ENCODE measurements at regions not wholly inside any gene's neighbourhood (a gene's known extent, or its start where the extent isn't known, plus 50 kb on each side); places are given as distances from the start of the nearest gene placed in this dataset.
A peak's percentile ranks its signal among the peaks of the same experiment; 100 is the strongest.

DNA sequence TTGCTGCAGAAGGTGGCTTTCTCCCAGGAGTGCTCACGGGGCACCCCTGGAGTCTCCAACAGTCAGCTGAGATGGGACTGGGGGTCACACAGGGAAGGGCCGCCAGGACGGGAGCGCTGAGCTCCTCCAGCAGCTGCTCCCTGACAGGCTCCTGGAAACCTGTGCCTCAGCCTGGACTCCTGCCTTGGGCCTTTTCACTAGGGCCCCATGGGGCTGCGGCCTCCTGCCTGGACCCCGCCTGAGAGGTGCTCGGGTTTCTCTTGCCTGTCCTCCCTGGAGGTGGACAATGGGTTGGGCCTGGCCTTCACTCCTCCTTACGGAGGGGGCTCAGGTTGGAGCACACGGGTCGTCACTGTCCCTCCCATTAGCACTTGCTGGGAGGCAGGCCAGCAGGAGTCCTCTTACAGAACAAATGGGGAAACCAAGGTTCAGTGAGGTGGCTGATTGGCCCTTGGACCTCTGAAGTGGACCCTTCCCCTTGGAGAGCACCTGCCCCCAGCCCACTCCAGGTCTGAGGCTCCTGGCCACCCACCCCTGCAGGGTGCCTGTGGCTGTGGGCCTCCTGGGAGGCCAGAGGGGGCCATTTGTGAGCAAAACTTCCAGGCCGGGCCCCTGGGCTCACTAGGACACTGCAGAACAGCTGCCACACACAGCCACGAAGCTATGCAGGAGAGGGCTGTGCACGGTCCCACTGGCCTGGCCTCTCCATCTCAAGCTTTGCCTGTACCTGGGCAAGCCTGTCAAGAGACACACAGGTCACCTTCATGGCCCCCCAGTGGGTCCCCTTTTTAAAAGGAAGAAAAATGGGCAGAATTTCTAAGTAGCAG, 57.1 kb upstream of the ODC1 start:
- H3K27ac Mint-ChIP-seq: no peak overlapping the region
- ATAC-seq: peak; percentile 20; the same call in 1 of the 3 replicates
- Histone ChIP-seq H3K79me2 (replicated peaks; ENCODE audit: insufficient read depth) (no peaks in the 10 kb centered on the region), H3K4me2 (no peak overlapping the region), H3K36me3 (ENCODE audit: insufficient read depth) (no peaks in the 10 kb centered on the region), H3K9me2 (ENCODE audit: insufficient read depth) (no peaks in the 10 kb centered on the region), H3K27ac (ENCODE audit: low read depth) (no peak overlapping the region), H4K20me1 (replicated peaks; ENCODE audit: insufficient read depth) (no peaks in the 10 kb centered on the region), H2AFZ (no peak overlapping the region), H3K27me3 (ENCODE audit: insufficient read depth) (no peaks in the 10 kb centered on the region), H3K4me3 (no peak overlapping the region), H3K4me1 (ENCODE audit: insufficient read depth) (no peaks in the 10 kb centered on the region), H3F3A (replicated peaks; ENCODE audit: low read depth) (no peaks in the 10 kb centered on the region)
- H3K36me3 Mint-ChIP-seq (ENCODE audit: low read depth): no peaks in the 10 kb centered on the region
- no peaks in the 10 kb centered on the region for H3K9me3 Mint-ChIP-seq
- H3K4me3 Mint-ChIP-seq: no peak overlapping the region
- TF ChIP-seq, protein P1, sequence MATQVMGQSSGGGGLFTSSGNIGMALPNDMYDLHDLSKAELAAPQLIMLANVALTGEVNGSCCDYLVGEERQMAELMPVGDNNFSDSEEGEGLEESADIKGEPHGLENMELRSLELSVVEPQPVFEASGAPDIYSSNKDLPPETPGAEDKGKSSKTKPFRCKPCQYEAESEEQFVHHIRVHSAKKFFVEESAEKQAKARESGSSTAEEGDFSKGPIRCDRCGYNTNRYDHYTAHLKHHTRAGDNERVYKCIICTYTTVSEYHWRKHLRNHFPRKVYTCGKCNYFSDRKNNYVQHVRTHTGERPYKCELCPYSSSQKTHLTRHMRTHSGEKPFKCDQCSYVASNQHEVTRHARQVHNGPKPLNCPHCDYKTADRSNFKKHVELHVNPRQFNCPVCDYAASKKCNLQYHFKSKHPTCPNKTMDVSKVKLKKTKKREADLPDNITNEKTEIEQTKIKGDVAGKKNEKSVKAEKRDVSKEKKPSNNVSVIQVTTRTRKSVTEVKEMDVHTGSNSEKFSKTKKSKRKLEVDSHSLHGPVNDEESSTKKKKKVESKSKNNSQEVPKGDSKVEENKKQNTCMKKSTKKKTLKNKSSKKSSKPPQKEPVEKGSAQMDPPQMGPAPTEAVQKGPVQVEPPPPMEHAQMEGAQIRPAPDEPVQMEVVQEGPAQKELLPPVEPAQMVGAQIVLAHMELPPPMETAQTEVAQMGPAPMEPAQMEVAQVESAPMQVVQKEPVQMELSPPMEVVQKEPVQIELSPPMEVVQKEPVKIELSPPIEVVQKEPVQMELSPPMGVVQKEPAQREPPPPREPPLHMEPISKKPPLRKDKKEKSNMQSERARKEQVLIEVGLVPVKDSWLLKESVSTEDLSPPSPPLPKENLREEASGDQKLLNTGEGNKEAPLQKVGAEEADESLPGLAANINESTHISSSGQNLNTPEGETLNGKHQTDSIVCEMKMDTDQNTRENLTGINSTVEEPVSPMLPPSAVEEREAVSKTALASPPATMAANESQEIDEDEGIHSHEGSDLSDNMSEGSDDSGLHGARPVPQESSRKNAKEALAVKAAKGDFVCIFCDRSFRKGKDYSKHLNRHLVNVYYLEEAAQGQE (IDR thresholded peaks at IDR 0.05; ENCODE audit: unreplicated experiment): no peak
- TF ChIP-seq EZH2 (IDR thresholded peaks at IDR 0.05; ENCODE audit: low read depth, unreplicated experiment) (no peak), ZNF331 (CRISPR knock-in tag; IDR thresholded peaks at IDR 0.05; ENCODE audit: low read depth) (no peak), EZH2phosphoT487 (IDR thresholded peaks at IDR 0.05; ENCODE audit: unreplicated experiment) (no peak), NANOG (IDR thresholded peaks at IDR 0.05; ENCODE audit: borderline replicate concordance) (no peak), STAT1 (IDR thresholded peaks at IDR 0.05; ENCODE audit: unreplicated experiment) (no peak), POLR2AphosphoS5 (IDR thresholded peaks at IDR 0.05; ENCODE audit: low read depth) (no peak), CREB1 (CRISPR knock-in tag; IDR thresholded peaks at IDR 0.05; ENCODE audit: low read depth) (no peak), JUNB (IDR thresholded peaks at IDR 0.05; ENCODE audit: unreplicated experiment) (no peak)
- TF ChIP-seq, protein P2, sequence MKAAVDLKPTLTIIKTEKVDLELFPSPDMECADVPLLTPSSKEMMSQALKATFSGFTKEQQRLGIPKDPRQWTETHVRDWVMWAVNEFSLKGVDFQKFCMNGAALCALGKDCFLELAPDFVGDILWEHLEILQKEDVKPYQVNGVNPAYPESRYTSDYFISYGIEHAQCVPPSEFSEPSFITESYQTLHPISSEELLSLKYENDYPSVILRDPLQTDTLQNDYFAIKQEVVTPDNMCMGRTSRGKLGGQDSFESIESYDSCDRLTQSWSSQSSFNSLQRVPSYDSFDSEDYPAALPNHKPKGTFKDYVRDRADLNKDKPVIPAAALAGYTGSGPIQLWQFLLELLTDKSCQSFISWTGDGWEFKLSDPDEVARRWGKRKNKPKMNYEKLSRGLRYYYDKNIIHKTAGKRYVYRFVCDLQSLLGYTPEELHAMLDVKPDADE (IDR thresholded peaks at IDR 0.05): no peak
- TF ChIP-seq, protein P3, sequence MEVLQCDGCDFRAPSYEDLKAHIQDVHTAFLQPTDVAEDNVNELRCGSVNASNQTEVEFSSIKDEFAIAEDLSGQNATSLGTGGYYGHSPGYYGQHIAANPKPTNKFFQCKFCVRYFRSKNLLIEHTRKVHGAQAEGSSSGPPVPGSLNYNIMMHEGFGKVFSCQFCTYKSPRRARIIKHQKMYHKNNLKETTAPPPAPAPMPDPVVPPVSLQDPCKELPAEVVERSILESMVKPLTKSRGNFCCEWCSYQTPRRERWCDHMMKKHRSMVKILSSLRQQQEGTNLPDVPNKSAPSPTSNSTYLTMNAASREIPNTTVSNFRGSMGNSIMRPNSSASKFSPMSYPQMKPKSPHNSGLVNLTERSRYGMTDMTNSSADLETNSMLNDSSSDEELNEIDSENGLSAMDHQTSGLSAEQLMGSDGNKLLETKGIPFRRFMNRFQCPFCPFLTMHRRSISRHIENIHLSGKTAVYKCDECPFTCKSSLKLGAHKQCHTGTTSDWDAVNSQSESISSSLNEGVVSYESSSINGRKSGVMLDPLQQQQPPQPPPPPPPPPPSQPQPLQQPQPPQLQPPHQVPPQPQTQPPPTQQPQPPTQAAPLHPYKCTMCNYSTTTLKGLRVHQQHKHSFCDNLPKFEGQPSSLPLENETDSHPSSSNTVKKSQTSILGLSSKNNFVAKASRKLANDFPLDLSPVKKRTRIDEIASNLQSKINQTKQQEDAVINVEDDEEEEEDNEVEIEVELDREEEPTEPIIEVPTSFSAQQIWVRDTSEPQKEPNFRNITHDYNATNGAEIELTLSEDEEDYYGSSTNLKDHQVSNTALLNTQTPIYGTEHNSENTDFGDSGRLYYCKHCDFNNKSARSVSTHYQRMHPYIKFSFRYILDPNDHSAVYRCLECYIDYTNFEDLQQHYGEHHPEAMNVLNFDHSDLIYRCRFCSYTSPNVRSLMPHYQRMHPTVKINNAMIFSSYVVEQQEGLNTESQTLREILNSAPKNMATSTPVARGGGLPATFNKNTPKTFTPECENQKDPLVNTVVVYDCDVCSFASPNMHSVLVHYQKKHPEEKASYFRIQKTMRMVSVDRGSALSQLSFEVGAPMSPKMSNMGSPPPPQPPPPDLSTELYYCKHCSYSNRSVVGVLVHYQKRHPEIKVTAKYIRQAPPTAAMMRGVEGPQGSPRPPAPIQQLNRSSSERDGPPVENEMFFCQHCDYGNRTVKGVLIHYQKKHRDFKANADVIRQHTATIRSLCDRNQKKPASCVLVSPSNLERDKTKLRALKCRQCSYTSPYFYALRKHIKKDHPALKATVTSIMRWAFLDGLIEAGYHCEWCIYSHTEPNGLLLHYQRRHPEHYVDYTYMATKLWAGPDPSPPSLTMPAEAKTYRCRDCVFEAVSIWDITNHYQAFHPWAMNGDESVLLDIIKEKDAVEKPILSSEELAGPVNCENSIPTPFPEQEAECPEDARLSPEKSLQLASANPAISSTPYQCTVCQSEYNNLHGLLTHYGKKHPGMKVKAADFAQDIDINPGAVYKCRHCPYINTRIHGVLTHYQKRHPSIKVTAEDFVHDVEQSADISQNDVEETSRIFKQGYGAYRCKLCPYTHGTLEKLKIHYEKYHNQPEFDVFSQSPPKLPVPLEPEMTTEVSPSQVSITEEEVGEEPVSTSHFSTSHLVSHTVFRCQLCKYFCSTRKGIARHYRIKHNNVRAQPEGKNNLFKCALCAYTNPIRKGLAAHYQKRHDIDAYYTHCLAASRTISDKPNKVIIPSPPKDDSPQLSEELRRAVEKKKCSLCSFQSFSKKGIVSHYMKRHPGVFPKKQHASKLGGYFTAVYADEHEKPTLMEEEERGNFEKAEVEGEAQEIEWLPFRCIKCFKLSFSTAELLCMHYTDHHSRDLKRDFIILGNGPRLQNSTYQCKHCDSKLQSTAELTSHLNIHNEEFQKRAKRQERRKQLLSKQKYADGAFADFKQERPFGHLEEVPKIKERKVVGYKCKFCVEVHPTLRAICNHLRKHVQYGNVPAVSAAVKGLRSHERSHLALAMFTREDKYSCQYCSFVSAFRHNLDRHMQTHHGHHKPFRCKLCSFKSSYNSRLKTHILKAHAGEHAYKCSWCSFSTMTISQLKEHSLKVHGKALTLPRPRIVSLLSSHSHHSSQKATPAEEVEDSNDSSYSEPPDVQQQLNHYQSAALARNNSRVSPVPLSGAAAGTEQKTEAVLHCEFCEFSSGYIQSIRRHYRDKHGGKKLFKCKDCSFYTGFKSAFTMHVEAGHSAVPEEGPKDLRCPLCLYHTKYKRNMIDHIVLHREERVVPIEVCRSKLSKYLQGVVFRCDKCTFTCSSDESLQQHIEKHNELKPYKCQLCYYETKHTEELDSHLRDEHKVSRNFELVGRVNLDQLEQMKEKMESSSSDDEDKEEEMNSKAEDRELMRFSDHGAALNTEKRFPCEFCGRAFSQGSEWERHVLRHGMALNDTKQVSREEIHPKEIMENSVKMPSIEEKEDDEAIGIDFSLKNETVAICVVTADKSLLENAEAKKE (CRISPR knock-in tag; IDR thresholded peaks at IDR 0.05): no peak
- peaks cover 2% of the 10 kb centered on the region for H3K27me3 Mint-ChIP-seq (ENCODE audit: insufficient read depth, low read depth, poor library complexity)
- no peak for DNase-seq (ENCODE audit: low spot score)
- H3K4me1 Mint-ChIP-seq: no peaks in the 10 kb centered on the region

Measured in GM23338 (cell line).